IMR-90 (cell line): ENCODE measurements at regions not wholly inside any gene's neighbourhood (a gene's known extent, or its start where the extent isn't known, plus 50 kb on each side); places are given as distances from the start of the nearest gene placed in this dataset.
"Not testable (repeated sequence)": the region's sequence is repeated elsewhere in the genome, so short reads cannot be mapped to it uniquely, and the experiment has no call there.

ENCODE experiments used
- ATAC-seq: fragments of 200-7000 bp; cut with Tn5 transposase; 2 replicates; pipeline ENCODE4 v1.9.1; 2020; ENCODE audit warnings: low read depth, mild to moderate bottlenecking, moderate library complexity
- BruUV-seq: library from RNA; stranded (reverse); fragments of 400-500 nt; replicated peaks from 2 replicates; lab custom pipeline; 2021; lab: Mats Ljungman, UMichigan
- CTCF ChIA-PET: fragments of 300-600 bp; formaldehyde crosslinking; extraction: SDS; loops from one replicate; lab custom pipeline; 2021; ENCODE audit warnings: antibody characterized with exemption; lab: Yijun Ruan, JAX
- POLR2A ChIA-PET: fragments of 300-600 bp; sonication (Branson Sonifier 250); formaldehyde crosslinking; loops from one replicate; lab custom pipeline; 2022; ENCODE audit warnings: antibody characterized with exemption; ENCODE audit not compliant: unreplicated experiment; lab: Charles Lee
- DNase-seq: peaks from one replicate; pipeline ENCODE4 v3.0.0; 2013
- H2AFZ ChIP-seq: replicated peaks from 2 replicates; pipeline ENCODE3; 2013; ENCODE audit warnings: low read length, mild to moderate bottlenecking; ENCODE audit not compliant: poor library complexity
- H2AK5ac ChIP-seq: 2 replicates; pipeline ENCODE4 v1.6.1; 2013; ENCODE audit warnings: low read depth, low read length, inconsistent platforms
- H2AK9ac ChIP-seq: replicated peaks from 2 replicates; pipeline ENCODE3; 2013; ENCODE audit warnings: mild to moderate bottlenecking, low read depth, low read length, moderate library complexity; ENCODE audit not compliant: poor library complexity
- H2BK120ac ChIP-seq: 2 replicates; pipeline ENCODE4 v1.6.1; 2013; ENCODE audit warnings: low read depth, low read length, inconsistent platforms
- H2BK15ac ChIP-seq: 3 replicates; pipeline ENCODE4 v1.6.1; 2013; ENCODE audit warnings: low read depth, low read length, inconsistent platforms
- H2BK20ac ChIP-seq: 2 replicates; pipeline ENCODE4 v1.6.1; 2013; ENCODE audit warnings: low read depth, mild to moderate bottlenecking, inconsistent platforms, low read length, moderate library complexity
- H2BK5ac ChIP-seq: 2 replicates; pipeline ENCODE4 v1.6.1; 2013; ENCODE audit warnings: mild to moderate bottlenecking, low read depth, low read length, inconsistent platforms; ENCODE audit not compliant: poor library complexity, severe bottlenecking
- H3K14ac ChIP-seq: replicated peaks from 2 replicates; pipeline ENCODE4 v1.6.1; 2013; ENCODE audit warnings: low read depth, low read length, inconsistent platforms
- H3K18ac ChIP-seq: 2 replicates; pipeline ENCODE4 v1.6.1; 2013; ENCODE audit warnings: low read depth, low read length, control low read depth
- H3K23ac ChIP-seq: 2 replicates; pipeline ENCODE4 v1.6.1; 2013; ENCODE audit warnings: low read depth, low read length, inconsistent platforms
- H3K27ac ChIP-seq: 2 replicates; pipeline ENCODE4 v1.5.1; 2013; ENCODE audit warnings: mild to moderate bottlenecking, control low read depth, low read length; ENCODE audit not compliant: insufficient read depth
- H3K27me3 ChIP-seq: 2 replicates; pipeline ENCODE4 v1.6.1; 2013; ENCODE audit warnings: low read length; ENCODE audit not compliant: control insufficient read depth, insufficient read depth
- H3K36me3 ChIP-seq: 2 replicates; pipeline ENCODE4 v1.6.1; 2013; ENCODE audit warnings: low read length, mixed read lengths; ENCODE audit not compliant: control insufficient read depth, insufficient read depth
- H3K4ac ChIP-seq: 2 replicates; pipeline ENCODE4 v1.6.1; 2013; ENCODE audit warnings: low read depth, low read length, inconsistent platforms
- H3K4me1 ChIP-seq: 2 replicates; pipeline ENCODE4 v1.6.1; 2013; ENCODE audit warnings: low read length, mixed read lengths; ENCODE audit not compliant: control insufficient read depth, insufficient read depth
- H3K4me2 ChIP-seq: 2 replicates; pipeline ENCODE4 v1.6.1; 2013; ENCODE audit warnings: low read depth, mild to moderate bottlenecking, control low read depth, low read length, moderate library complexity
- H3K4me3 ChIP-seq: 2 replicates; pipeline ENCODE4 v1.5.1; 2013; ENCODE audit warnings: low read depth, mild to moderate bottlenecking, control low read depth, low read length, moderate library complexity; ENCODE audit not compliant: insufficient read depth
- H3K56ac ChIP-seq: 2 replicates; pipeline ENCODE4 v1.6.1; 2013; ENCODE audit warnings: low read length, inconsistent platforms; ENCODE audit not compliant: insufficient read depth; ENCODE audit errors: extremely low read depth
- H3K79me1 ChIP-seq, 2 experiments: 2 replicates each; pipeline ENCODE4 v1.6.1; 2013; ENCODE audit warnings: low read length in 2 of 2, inconsistent platforms in 1 of 2, low read depth in 1 of 2
- H3K9ac ChIP-seq: 2 replicates; pipeline ENCODE4 v1.6.1; 2013; ENCODE audit warnings: low read depth, low read length, control low read depth
- H3K9me1 ChIP-seq: 2 replicates; pipeline ENCODE4 v1.6.1; 2013; ENCODE audit warnings: low read length, inconsistent platforms; ENCODE audit not compliant: insufficient read depth
- H3K9me3 ChIP-seq: 2 replicates; pipeline ENCODE4 v1.6.1; 2013; ENCODE audit warnings: low read length; ENCODE audit not compliant: control insufficient read depth, insufficient read depth
- H4K20me1 ChIP-seq: 2 replicates; pipeline ENCODE4 v1.6.1; 2013; ENCODE audit warnings: low read length, inconsistent platforms; ENCODE audit not compliant: insufficient read depth
- H4K5ac ChIP-seq: 2 replicates; pipeline ENCODE4 v1.6.1; 2013; ENCODE audit warnings: mild to moderate bottlenecking, low read depth, low read length, control low read depth
- H4K8ac ChIP-seq, 2 experiments: 2 replicates each; pipeline ENCODE4 v1.6.1; 2013; ENCODE audit warnings: low read depth in 2 of 2, low read length in 2 of 2, control low read depth in 1 of 2, inconsistent platforms in 1 of 2
- H4K91ac ChIP-seq: 2 replicates; pipeline ENCODE4 v1.6.1; 2013; ENCODE audit warnings: low read depth, low read length, inconsistent platforms; ENCODE audit not compliant: insufficient read depth
- WGBS, 2 experiments: methylation state at CpG; one replicate each; pipeline versions ENCODE4 v1.1.5 to v1.1.7; 2013; ENCODE audit warnings: missing lambda C conversion rate in 2 of 2; ENCODE audit not compliant: insufficient read length in 1 of 2; ENCODE audit errors: extremely low coverage in 2 of 2; 5-methylcytosine and 5-hydroxymethylcytosine counted together
- dilution Hi-C: fragments of 300-500 bp; cut with HindIII; formaldehyde crosslinking; loops from one replicate; pipeline ENCODE4 v1.14.3; 2018; ENCODE audit warnings: low sequenced_read_pairs; ENCODE audit not compliant: unreplicated experiment
- in situ Hi-C: fragments of 300-500 bp; cut with MboI; formaldehyde crosslinking; loops from 3 replicates; pipeline ENCODE4 v1.14.3; 2019; ENCODE audit warnings: low sequenced_read_pairs, inconsistent platforms, mixed read lengths
- intact Hi-C: fragments of 100-400 bp; cut with micrococcal nuclease; formaldehyde crosslinking; loops from 2 replicates; pipeline ENCODE4 v1.10.0; 2022

DNA sequence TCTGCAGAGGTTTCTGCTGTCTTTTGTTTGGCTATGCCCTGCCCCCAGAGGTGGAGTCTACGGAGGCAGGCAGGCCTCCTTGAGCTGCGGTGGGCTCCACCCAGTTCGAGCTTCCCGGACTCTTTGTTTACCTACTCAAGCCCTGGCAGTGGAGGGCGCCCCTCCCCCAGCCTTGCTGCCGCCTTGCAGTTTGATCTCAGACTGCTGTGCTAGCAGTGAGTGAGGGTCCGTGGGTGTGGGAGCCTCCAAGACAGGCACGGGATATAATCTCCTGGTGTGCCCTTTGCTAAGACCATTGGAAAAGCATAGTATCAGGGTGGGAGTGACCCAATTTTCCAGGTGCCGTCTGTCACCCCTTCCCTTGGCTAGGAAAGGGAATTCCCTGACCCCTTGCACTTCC is 137.0 kb downstream of the DMRT2 start:
- H3K36me3 ChIP-seq, H2AFZ ChIP-seq, ATAC-seq, H4K20me1 ChIP-seq, H3K4me2 ChIP-seq, H3K27ac ChIP-seq, H3K23ac ChIP-seq, POLR2A ChIA-PET, H3K4ac ChIP-seq, DNase-seq, H2AK9ac ChIP-seq, BruUV-seq, H4K8ac ChIP-seq, H3K18ac ChIP-seq, H4K5ac ChIP-seq, in situ Hi-C loops, H2BK120ac ChIP-seq, H3K4me3 ChIP-seq, H3K9ac ChIP-seq, H4K91ac ChIP-seq, H2BK5ac ChIP-seq, H3K79me1 ChIP-seq, H3K9me1 ChIP-seq, H3K9me3 ChIP-seq, H3K14ac ChIP-seq, H3K27me3 ChIP-seq, dilution Hi-C loops, H2BK15ac ChIP-seq, H2BK20ac ChIP-seq, intact Hi-C loops, H3K56ac ChIP-seq, CTCF ChIA-PET, H3K4me1 ChIP-seq, H2AK5ac ChIP-seq: not testable (repeated sequence)
- no CpG with 5 or more reads among the region's 9 CpGs for WGBS, 2 experiments

GRCh38 chr9:1195636-1196035 is 145.5 kb downstream of the DMRT2 start:
- intact Hi-C loops, POLR2A ChIA-PET: not testable (repeated sequence)

More at GRCh38 chr9:1195636-1196035, 145.5 kb downstream of the DMRT2 start:
- H4K91ac ChIP-seq, dilution Hi-C loops, H2AFZ ChIP-seq, H3K14ac ChIP-seq, H2BK15ac ChIP-seq, DNase-seq, H3K18ac ChIP-seq, in situ Hi-C loops, H2AK9ac ChIP-seq, H3K9ac ChIP-seq, H4K5ac ChIP-seq, H2AK5ac ChIP-seq, H3K56ac ChIP-seq, H2BK20ac ChIP-seq, H3K36me3 ChIP-seq, BruUV-seq, H3K79me1 ChIP-seq, CTCF ChIA-PET, H3K23ac ChIP-seq, ATAC-seq, H4K20me1 ChIP-seq, H3K27ac ChIP-seq, H2BK5ac ChIP-seq, H4K8ac ChIP-seq, H3K4me1 ChIP-seq, H3K9me1 ChIP-seq, H3K9me3 ChIP-seq, H3K4me2 ChIP-seq, H3K27me3 ChIP-seq, H3K4me3 ChIP-seq, H2BK120ac ChIP-seq, H3K4ac ChIP-seq: not testable (repeated sequence)
- WGBS, 2 experiments: no CpG with 5 or more reads among the region's 5 CpGs
